ENCODE measurements at regions not wholly inside any gene's neighbourhood (a gene's known extent, or its start where the extent isn't known, plus 50 kb on each side); places are given as distances from the start of the nearest gene placed in this dataset.
"Not testable (repeated sequence)": the region's sequence is repeated elsewhere in the genome, so short reads cannot be mapped to it uniquely, and the experiment has no call there.

GRCh38 chr9:32004431-32005076, 379.9 kb upstream of the ACO1 start:
- DNase-seq (ENCODE audit: low read depth in 2 of 2), result no peak

- DNase-seq (ENCODE audit: low read depth in 2 of 2), result no peak
Observed at GRCh38 chr9:32010322-32010721, 374.1 kb upstream of the ACO1 start.

GRCh38 chr9:32011049-32011448, 373.4 kb upstream of the ACO1 start:
- DNase-seq (ENCODE audit: low read depth in 2 of 2), result no peak

GRCh38 chr9:32015795-32016194, 368.6 kb upstream of the ACO1 start:
- DNase-seq (ENCODE audit: low read depth in 2 of 2), result no peak

- no peak for DNase-seq (ENCODE audit: low read depth in 2 of 2)
Observed at GRCh38 chr9:32045513-32045912, 338.9 kb upstream of the ACO1 start.

- DNase-seq (ENCODE audit: low read depth in 2 of 2), result no peak
Observed at GRCh38 chr9:32067261-32067660, 317.2 kb upstream of the ACO1 start.

GRCh38 chr9:32069169-32069813, 315.2 kb upstream of the ACO1 start:
- no peak for DNase-seq (ENCODE audit: low read depth in 2 of 2)

- DNase-seq (ENCODE audit: low read depth in 2 of 2), result no peak
Observed at GRCh38 chr9:32069969-32070368, 314.5 kb upstream of the ACO1 start.

- no peak for DNase-seq (ENCODE audit: low read depth in 2 of 2)
Observed at GRCh38 chr9:32072570-32072969, 311.9 kb upstream of the ACO1 start.

GRCh38 chr9:32092031-32092430, 292.4 kb upstream of the ACO1 start:
- DNase-seq (ENCODE audit: low read depth in 2 of 2), result no peak

GRCh38 chr9:32117291-32117690, 267.2 kb upstream of the ACO1 start:
- DNase-seq (ENCODE audit: low read depth in 2 of 2), result no peak

- no peak for DNase-seq (ENCODE audit: low read depth in 2 of 2)
Observed at GRCh38 chr9:32128546-32128945, 255.9 kb upstream of the ACO1 start.

- DNase-seq (ENCODE audit: low read depth in 2 of 2), result not testable (repeated sequence)
Observed at GRCh38 chr9:32130709-32131108, 253.7 kb upstream of the ACO1 start.

GRCh38 chr9:32136700-32137339, 247.6 kb upstream of the ACO1 start:
- DNase-seq (ENCODE audit: low read depth in 2 of 2), result no peak

GRCh38 chr9:32142074-32142473, 242.4 kb upstream of the ACO1 start:
- DNase-seq (ENCODE audit: low read depth in 2 of 2), result no peak

GRCh38 chr9:32148553-32148952, 235.9 kb upstream of the ACO1 start:
- DNase-seq (ENCODE audit: low read depth in 2 of 2), result not testable (repeated sequence)

- no peak for DNase-seq (ENCODE audit: low read depth in 2 of 2)
Observed at GRCh38 chr9:32161209-32161608, 223.2 kb upstream of the ACO1 start.

GRCh38 chr9:32161720-32162119, 222.7 kb upstream of the ACO1 start:
- DNase-seq (ENCODE audit: low read depth in 2 of 2), result no peak

- not testable (repeated sequence) for DNase-seq (ENCODE audit: low read depth in 2 of 2)
Observed at GRCh38 chr9:32166316-32166715, 218.1 kb upstream of the ACO1 start.

- no peak for DNase-seq (ENCODE audit: low read depth in 2 of 2)
Observed at GRCh38 chr9:32171339-32171738, 213.1 kb upstream of the ACO1 start.

- no peak for DNase-seq (ENCODE audit: low read depth in 2 of 2)
Observed at GRCh38 chr9:32172256-32172655, 212.2 kb upstream of the ACO1 start.

GRCh38 chr9:32177396-32177795, 207.0 kb upstream of the ACO1 start:
- no peak for DNase-seq (ENCODE audit: low read depth in 2 of 2)

- DNase-seq (ENCODE audit: low read depth in 2 of 2), result no peak
Observed at GRCh38 chr9:32180597-32180996, 203.8 kb upstream of the ACO1 start.
